ENCODE measurements at regions not wholly inside any gene's neighbourhood (a gene's known extent, or its start where the extent isn't known, plus 50 kb on each side); places are given as distances from the start of the nearest gene placed in this dataset.

DNA sequence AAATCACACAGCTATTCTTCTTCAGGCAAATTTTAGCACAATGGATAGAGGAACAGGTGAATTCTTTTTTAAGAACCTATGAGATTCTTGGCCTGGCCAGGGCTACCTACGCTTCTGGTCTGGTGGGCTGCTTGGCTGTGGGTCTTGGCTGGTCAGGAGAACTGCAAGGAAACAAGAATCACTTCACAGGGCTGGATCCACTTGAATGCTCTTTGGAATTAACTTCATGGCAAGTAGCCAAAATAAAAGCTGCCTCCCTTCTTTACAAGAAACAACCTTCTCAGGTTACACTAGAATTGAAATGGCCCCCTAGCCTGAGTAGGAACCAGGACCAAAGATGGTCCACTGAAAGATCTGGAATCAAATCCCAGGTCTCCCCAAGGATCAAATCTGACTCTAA lies 519.1 kb downstream of the IQCM start:
- DNase-seq, result no peak

DNA sequence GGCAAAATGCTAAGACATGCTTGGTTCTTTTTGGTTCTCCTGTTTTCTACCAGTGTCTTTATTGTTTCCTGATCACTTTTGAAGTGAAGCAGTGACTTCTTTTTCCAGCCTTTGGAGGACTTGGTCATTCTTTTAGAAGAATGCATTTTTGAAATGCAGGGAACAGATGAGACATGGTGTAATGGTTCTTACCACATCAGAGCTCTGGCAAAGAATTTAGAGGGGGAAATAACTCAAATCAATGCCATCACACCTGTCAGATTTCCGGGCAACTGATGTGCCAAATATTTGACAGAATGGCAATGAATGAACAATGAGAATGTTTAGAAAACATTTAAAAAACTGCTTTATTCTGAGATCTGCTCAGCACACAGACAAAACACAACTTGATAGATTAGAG lies 519.6 kb downstream of the IQCM start:
- DNase-seq, result no peak

DNA sequence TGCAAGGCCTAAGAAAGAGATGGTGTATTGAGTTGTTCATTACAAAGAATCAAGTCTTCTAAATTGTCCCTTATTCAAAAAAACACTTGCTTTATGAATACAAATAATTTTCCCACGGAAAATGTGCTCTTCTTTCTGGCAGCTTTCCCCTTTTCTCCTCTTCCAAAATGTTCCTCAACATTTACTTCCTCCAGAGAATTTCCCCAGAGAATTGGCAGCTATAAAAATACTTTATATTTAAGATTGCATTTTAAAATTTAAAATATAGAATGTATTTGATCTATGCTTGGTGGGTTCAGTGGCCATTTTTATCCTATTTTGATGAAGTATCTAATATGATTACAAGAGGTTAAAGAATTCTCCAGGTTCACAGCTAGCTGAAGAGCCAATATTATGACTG lies 521.0 kb downstream of the IQCM start:
- DNase-seq, result no peak

DNA sequence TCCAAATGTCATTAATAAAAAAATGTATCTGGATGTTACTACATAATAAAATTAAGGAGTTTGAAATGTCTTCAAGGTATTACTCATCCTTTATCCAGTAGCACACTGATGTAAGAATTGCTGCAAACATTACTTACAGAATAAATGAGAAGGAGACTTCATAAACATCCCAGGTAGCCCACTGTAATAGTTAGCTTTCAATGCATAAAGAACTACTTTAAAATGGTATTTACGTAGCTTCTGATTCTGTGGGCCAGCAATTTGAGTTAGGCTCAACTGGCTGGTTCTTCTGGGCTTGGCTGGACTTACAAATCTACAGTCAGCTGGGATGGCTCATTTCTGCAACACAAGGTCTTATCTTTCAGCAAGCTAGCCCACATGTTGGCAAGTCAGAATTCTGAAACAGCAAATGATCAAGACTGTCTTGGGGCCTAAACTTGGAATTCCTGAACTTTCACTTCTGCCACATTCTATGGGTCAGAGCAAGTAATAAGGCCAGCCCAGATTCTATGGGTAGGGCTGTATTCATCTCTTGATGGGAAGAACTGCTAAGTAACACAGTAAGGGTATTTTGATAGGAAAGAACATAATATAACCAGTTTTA lies 522.5 kb downstream of the IQCM start:
- DNase-seq, result no peak

DNA sequence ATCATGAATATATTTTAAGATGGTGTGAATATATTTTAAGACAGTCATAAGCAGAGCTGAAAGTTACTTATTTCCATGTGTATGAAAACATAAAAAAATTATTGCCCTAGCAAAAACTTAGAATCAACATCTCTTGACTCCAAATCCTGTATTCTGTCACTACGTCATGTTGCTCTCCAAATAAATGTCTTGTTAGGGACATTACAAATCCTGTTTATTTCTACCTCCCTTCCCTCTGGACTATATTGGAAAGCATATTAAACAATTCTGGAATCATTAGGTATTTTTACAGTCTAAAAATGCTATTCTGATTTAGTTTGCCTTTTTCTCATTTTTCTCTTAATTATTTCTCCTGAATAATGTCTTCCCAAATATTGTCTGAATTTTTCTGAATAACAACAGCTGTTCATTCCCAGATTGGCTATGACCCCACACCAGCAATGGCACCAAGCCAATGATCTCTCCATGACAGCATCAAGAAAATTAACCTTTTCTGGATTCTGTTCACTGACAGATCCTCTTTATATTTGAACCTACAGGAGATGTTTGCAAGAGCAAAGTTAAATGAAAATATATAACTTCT lies 523.1 kb downstream of the IQCM start:
- DNase-seq, result no peak

DNA sequence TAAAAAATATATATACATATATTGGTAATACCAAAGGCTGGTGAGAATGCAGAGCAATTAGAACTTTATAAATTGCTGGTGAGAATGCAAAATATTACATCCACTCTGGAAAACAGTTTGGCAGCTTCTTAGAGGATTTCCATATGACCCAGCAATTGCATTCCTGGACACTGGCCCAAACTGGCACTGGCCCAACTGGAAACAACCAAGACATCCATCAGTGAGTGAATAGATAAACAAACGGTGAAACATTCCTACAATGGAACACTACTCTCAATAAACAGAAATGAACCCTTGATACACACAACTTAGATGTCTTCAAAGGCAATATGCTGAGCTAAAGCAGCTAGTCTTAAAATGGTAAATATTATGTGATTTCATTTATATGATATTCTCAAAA lies 524.2 kb downstream of the IQCM start:
- DNase-seq, result no peak

DNA sequence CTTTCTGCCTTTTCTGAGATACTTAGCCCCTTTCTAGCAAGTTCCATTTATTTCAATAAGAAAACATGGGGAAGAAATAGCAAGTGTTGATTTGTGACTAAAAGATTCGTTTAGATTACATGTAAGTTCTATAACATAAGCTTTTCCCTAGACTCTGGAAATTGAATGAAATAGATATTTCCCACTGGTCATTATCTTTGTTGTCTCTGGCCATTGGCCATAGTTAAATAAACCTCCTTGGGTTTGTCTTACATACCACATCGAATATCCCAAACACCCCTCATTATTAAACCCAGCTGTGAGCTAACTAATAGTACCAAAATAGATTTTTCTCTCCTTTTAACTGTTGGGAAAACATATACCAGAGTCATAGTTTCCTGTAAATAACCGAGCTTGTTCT lies 534.8 kb downstream of the IQCM start:
- no peak for DNase-seq

DNA sequence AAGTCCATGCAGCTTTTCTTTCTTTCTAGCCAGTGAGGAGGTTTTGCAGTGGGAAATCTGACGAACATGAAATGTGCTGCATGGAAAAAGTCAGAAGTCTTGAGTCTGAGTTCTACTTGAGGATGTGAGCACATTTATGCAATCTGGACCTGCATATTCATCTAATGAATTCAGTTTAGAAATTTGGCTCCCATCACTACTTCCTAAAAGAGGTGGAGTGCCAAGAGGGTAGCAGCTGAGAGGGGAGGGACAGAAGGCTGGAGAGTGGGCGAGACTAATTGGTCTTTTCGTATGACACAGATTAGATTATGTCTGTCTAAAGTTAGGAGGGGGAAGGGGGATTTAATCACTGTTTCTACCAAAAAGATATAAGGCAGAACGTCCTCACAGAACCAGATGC lies 535.9 kb downstream of the IQCM start:
- DNase-seq, result no peak

DNA sequence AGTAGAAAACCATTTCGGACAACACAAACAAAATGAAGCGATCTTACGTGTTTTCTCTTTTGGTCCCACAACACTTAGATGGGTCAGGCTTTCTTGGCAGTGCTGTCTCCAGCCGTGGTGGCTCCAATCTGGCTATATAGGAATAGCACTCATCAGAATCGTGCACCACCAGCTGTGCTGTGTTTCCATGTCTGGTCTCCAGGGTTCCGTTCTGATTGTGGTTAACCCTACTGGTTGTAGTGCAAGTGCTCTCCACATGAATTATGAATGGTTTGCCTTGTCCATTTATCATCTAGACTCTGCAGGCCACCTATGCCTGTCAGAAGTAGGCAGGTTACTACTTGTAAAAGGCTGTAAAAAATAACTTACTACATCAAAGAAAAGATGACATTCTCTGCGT lies 536.3 kb downstream of the IQCM start:
- DNase-seq, result no peak

DNA sequence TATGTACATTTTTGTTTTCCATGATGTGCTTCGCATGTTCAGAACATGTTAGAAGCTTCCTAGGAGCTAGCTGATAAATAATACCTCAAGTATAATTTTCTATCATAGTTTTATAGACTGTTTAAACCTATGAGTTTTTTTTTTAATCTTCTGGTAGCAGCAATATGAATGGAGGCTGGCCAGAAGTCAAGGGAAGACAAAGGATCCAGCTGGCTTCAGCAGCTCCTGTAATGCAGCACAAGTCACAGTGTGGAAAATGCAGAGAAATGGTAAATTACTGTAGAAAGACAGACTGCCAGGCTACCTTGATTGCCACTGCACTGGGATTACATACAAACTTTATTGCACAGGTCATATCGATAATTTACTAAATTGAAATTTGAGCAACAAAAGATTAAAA lies 537.9 kb downstream of the IQCM start:
- no peak for DNase-seq

DNA sequence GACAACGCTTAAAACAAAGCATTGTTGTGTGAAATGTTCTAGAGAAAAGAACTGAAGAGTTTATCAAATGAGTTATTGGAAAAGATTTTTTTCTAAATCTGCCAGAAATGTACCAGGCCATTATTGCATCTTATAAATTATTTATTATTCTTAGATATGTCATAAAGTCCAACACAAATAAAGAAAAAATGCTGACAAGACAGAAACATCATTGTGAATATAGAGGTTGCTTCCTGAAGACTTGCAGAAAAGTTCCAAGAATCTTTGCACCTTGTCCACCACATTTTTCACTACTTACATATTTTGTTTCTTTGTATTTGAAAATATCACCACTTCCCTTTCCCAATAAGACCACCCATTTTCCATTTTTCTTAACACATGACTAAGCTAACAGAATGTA lies 545.8 kb downstream of the IQCM start:
- DNase-seq, result no peak

DNA sequence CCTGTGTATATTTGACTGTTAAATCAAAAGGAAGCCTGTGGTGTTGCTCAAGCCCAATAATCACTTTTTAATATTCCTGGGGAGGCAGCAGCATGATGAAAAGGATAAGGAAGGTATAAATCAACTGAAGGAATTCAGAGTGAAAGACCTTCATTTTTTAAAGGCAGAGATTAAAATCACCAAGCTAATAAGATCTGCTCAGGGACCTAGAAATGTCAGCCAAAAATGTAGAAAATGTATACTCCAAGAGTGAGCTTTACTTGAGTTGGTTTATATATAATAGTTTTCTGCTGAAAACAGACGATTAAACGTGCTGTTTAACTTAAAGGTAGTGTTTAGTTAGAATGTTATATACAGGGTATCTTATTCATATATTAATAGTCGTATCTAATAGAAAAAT lies 549.3 kb downstream of the IQCM start:
- DNase-seq, result no peak

DNA sequence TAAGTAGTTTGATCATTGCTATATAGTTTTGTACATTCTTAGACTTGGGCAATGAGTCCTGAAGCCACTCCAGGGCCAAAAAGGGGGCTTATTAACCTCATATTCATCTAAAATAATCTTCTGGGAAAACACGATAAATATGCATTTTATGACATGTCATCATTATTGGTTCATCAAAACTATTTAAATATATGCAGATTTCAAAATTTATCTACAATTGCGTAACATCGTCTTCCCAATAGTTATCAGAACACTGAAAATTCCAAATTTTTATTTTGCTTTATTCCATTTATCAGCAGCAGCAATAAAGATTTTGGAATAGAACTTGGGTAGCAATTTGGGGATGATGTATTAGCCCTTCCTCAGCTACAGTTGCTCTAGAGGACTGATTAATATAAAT lies 550.0 kb downstream of the IQCM start:
- DNase-seq, result no peak

DNA sequence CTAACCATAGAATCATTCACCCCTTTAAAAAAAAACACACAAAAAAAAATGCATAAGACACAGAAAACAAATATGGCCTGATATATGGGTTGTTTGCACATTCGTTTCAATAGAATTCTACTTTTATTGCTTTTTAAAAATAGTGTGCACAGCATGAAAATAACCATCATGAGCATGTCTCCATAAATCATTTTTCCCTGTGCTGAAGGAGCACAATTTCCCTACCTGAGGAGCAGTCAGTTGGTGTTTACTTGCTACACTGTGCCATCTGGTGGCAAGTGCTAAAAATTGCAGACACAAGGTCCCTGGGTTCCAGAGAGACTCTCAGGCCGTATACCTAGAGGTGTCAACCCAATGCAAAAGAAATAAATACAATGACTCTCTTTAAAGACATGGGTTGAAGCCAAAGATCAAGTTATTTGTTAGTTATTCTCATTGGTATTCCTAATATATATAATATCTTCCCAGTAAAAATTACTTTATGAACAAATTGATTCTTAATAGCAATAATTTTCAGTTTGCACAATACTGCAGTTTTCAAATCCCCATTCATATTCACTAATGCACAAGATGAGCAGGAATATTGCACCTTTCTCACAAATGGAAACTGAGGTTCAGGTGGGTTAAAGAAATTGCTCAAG lies 551.4 kb downstream of the IQCM start:
- peak; percentile 62 for DNase-seq

DNA sequence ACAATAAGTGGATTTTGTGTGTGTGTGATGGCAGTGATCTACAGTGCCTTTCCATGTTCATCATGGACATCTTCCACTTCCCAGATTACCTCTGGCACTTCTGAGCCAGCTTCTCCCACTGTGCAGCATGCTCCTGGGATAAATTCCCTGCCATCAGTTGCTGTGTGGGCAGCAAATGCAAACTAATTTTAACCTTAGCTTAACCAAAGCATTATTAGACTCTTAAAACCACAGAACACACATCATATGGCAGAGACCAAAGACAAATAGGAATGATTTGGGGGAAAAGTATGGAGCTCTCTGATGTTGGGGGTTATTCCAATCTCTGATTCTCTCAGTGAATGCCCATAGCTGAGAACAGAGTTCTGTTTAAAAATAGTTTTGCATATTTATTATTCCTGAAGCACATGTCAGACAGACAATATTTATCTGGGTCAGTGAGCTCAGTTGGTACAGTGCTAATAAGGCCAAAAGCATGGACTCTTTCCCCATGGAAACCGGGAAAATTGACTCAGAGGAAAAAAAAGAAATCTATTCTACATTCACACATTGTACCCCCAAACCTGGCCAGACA lies 567.4 kb downstream of the IQCM start:
- no peak for DNase-seq

DNA sequence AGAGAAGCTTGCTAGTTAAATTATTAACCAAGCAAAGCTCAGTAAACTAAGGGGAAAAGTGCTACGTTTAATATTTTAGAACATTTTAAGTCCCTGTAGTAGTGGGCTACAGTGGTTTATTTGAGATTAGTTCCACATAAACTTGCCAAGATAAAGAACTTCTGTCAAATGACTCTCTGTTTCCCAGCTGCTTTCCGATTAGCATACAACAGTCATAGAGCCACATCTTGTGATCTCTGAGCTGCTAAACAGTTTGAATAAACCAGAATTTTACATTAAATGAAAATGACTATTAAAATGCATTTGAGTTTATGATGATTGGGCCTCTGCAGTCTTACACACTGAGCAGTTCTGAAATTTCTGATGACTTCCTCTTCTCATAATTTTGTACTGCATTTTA lies 568.5 kb downstream of the IQCM start:
- DNase-seq, result no peak

DNA sequence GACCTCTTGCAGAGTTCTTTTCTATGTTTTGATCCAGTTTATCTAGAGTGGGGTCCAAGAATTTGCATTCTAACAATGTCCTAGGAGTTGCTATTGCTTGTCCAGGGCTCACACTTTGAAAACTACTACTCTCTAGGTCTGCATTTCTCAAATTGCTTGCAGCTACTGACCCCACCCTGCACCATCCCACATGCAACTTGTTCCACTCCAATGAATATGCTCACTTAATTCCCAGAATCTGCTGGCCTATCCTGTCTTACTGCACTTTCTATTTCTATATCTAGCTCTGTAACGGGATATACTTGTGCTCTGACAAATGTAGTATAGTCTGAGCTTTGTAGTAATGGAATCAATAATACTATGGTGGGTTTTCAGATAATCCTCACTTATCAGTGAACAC lies 570.3 kb downstream of the IQCM start:
- no peak for DNase-seq

DNA sequence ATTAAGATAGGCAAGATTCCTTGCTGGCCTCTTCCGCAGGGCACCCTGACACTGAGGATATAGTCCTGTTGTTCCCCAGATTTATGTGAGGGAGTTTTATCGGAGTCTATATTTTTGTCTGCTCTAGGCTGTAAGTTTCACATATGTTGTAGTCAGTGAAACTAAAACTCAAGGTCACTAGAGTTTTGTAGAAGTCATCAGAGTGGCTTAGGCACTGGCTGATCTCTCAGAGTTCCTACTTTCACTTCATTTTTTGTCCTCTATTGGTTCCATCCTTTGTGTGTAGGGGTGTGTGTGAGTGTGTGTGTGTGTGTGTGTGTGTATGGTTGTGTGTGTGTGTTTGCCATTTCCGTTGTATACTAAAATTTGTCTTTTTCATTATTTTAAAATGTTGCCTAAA lies 577.5 kb downstream of the IQCM start:
- DNase-seq, result no peak

DNA sequence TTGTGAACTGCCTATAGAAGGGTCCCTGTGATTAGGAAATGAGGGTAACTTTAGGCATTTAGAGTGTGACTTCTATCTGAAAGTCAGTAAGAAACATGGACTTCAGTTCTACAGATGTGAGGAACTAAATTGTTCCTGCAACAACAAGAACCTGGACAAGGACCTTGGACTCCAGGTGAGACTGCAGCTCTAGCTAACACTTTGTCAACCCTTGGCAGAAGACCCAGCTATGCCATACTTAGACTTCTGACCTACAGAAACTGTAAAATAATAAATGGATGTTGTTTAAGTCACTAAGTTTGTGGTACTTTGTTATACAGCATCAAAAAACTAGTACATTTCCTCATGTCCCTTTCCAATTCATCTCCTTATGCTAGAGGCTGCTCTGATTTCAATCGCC lies 580.8 kb downstream of the IQCM start:
- no peak for DNase-seq

DNA sequence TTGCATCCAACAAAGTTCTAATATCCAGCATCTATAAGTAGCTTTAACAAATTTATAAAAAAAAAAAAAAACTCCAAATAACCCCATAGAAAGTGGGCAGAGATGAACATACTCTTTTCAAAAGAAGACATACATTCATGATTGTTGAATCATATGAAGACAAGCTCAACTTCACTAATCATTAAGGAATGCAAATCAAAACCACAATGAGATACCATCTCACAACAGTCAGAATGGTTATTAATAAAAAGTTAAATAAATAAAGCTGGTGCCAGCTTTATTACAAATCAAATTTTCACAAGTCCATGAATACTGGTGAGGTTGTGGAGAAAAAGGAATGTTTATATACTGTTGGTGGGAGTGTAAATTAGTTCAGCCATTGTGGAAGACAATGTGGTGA lies 592.0 kb downstream of the IQCM start:
- no peak for DNase-seq

DNA sequence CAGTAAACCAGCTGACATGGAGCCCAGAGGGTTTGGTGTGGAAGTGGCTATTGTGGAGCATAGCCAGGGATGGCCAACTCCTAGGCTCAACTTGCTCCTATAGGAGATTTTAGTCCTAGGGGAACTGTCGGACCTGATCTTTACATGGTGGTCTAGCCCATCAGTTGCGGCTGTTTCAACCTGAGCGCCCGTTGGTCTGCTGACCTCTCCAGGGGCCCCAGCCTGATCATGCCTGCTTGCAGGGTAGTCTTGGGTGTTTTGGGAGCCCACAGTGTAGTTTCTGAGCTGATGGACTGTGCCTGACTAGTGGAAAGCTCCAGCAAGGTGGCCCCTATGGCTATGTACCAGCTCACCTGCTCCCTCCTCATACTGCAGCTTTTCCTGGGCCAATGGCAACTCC lies 597.0 kb downstream of the IQCM start:
- no peak for DNase-seq

DNA sequence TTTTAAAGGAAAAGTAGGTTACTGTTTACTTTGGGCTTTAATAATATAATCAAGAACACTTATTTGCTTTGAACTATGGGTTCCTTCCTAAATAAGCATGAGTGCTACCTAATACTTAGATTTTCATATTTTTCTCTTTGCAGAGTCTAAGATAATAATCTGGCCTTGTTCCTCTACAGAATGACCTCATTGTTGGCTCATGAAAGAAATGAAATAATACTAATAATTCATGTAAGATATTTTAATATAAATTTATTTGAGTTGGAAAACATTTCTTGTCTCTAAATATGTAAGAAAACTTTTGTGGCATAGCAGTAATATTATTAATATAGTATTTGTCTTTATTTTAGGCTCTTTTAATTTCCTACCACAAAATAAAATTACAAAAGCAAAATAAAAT lies 601.3 kb downstream of the IQCM start:
- DNase-seq, result no peak

DNA sequence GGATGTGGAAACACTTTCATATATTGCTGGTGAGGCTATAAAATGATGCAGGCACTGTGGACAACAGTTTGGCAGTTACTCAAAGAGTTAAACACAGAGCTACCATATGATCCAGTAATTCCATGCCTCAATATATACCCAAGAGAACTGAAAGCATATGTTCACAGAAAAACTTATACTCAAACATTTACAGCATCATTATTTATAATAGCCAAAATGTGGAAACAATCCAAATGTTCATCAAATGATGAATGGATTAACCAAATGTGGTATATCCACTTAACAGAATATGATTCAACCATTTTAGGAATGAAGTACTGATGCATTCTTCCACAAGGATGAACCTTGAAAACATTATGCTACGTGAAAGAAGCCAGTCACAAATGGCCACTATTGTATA lies 603.8 kb downstream of the IQCM start:
- DNase-seq, result no peak

DNA sequence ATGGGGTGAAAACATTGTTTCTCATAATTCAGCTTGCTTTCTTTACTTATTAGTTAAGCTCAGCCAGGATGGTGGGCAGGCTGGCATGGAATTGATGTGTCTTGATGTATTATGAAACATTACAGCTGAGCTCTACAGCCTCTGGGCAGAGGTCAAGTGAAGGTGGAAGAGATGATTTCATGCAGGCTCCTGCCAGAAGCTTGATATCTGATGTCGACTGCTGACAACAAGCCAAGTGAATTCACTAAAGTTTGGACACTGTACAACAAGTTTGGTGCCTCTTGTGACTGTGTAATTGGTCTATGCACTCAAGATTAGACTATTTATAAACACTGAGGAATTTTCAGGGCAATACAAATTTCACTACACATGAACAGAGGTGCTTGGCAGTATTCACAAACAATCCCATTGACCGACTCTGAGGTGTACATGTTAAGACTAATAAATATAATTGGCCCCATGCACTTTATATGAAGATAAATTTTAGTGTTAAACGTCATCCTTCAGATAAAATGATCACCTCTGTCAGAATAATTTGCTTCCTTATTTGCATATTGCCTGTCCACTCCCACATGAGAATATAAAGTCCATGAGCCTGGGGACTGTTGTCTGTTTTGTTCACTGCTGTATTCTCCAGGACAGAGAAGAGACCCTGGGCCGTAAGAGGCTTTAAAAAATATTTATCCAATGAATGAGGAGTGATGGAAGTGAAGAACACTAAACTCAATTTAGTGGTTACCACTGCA lies 612.2 kb downstream of the IQCM start:
- no peak for DNase-seq
